NCI-H2196 (cell line): ENCODE measurements at regions not wholly inside any gene's neighbourhood (a gene's known extent, or its start where the extent isn't known, plus 50 kb on each side); places are given as distances from the start of the nearest gene placed in this dataset.
A peak's percentile ranks its signal among the peaks of the same experiment; 100 is the strongest.

ENCODE experiments used
- DNase-seq: peaks from one replicate; lab custom pipeline; 2025; ENCODE audit not compliant: unreplicated experiment; lab: John Stamatoyannopoulos, UW

GRCh38 chr11:88231894-88232482, 56.7 kb upstream of the RAB38 start:
- peak; percentile 4 for DNase-seq

GRCh38 chr11:88229303-88229702, 54.1 kb upstream of the RAB38 start:
- DNase-seq: no peak
